Uterus (tissue), 3 donors: ENCODE measurements at regions not wholly inside any gene's neighbourhood (a gene's known extent, or its start where the extent isn't known, plus 50 kb on each side); places are given as distances from the start of the nearest gene placed in this dataset.

ENCODE experiments used
- DNase-seq, 2 donors: peaks; one replicate each; pipeline ENCODE4 v3.0.0-alpha.2; 2019 to 2020
- H3K27ac ChIP-seq, 2 donors: fragments of 200-600 bp; sonication (generic); 1 replicate in 1 of 2; 2 replicates in 1 of 2; pipeline ENCODE4 v1.5.1; 2016 to 2018
- H3K27me3 ChIP-seq, 2 donors: fragments of 200-600 bp; sonication (generic); one replicate each; pipeline ENCODE4 v1.5.1; 2018 to 2019; ENCODE audit warnings: control low read depth in 1 of 2
- H3K36me3 ChIP-seq, 2 donors: fragments of 200-600 bp; sonication (generic); one replicate each; pipeline ENCODE4 v1.5.1; 2019; ENCODE audit warnings: control low read depth in 1 of 2
- H3K4me1 ChIP-seq, 2 donors: fragments of 200-600 bp; sonication (generic); one replicate each; pipeline ENCODE4 v1.5.1; 2018 to 2019; ENCODE audit warnings: control low read depth in 1 of 2
- H3K4me3 ChIP-seq, 2 donors: fragments of 200-600 bp; sonication (generic); 1 replicate in 1 of 2; 2 replicates in 1 of 2; pipeline ENCODE4 v1.5.1; 2018 to 2019; ENCODE audit warnings: mild to moderate bottlenecking in 1 of 2
- H3K9me3 ChIP-seq, 2 donors: fragments of 200-600 bp; sonication (generic); one replicate each; pipeline ENCODE4 v1.5.1; 2019; ENCODE audit warnings: control low read depth in 1 of 2
- CTCF ChIP-seq, 4 experiments: fragments of 200-600 bp in 2 of 4; fragments of 450-650 bp in 2 of 4; sonication (generic) in 2 of 4; IDR thresholded peaks; one replicate each; pipeline ENCODE4 v1.5.1; 2016 to 2019; ENCODE audit warnings: antibody characterized with exemption in 4 of 4, mild to moderate bottlenecking in 2 of 4, moderate library complexity in 1 of 4
- POLR2A ChIP-seq, 2 donors: fragments of 450-650 bp; IDR thresholded peaks; one replicate each; pipeline ENCODE4 v1.6.1; 2016; ENCODE audit warnings: antibody characterized with exemption in 2 of 2, mild to moderate bottlenecking in 1 of 2, moderate library complexity in 1 of 2
- intact Hi-C: fragments of 100-400 bp; cut with DNase I; formaldehyde crosslinking; loops from one replicate; pipeline ENCODE4 v1.15.1; 2023; ENCODE audit warnings: low total_unique reads
- donor health status: DM: yes; HTN: yes; CAD: no.

GRCh38 chr6:122297010-122297409, 102.4 kb upstream of the HSF2 start:
- intact Hi-C loops, result no loop called here
- no peaks in the 10 kb centered on the region for H3K36me3 ChIP-seq
- no peak for DNase-seq
- no peak for TF ChIP-seq CTCF (IDR thresholded peaks at IDR 0.05)
- TF ChIP-seq POLR2A (IDR thresholded peaks at IDR 0.05), result no peak
- H3K4me1 ChIP-seq, result no peaks in the 10 kb centered on the region
- H3K9me3 ChIP-seq, result no peaks in the 10 kb centered on the region
- no peak overlapping the region for H3K27ac ChIP-seq
- no peak overlapping the region for H3K4me3 ChIP-seq
- H3K27me3 ChIP-seq, result no peaks in the 10 kb centered on the region

GRCh38 chr6:122302067-122302466, 97.4 kb upstream of the HSF2 start:
- TF ChIP-seq CTCF (IDR thresholded peaks at IDR 0.05) (no peak), POLR2A (IDR thresholded peaks at IDR 0.05) (no peak)
- H3K4me3 ChIP-seq, result no peak overlapping the region
- no peak for DNase-seq
- H3K36me3 ChIP-seq, result no peaks in the 10 kb centered on the region
- intact Hi-C loops, result no loop called here
- no peak overlapping the region for H3K27ac ChIP-seq
- no peaks in the 10 kb centered on the region for H3K9me3 ChIP-seq
- H3K4me1 ChIP-seq, result no peaks in the 10 kb centered on the region
- H3K27me3 ChIP-seq, result no peaks in the 10 kb centered on the region

DNA sequence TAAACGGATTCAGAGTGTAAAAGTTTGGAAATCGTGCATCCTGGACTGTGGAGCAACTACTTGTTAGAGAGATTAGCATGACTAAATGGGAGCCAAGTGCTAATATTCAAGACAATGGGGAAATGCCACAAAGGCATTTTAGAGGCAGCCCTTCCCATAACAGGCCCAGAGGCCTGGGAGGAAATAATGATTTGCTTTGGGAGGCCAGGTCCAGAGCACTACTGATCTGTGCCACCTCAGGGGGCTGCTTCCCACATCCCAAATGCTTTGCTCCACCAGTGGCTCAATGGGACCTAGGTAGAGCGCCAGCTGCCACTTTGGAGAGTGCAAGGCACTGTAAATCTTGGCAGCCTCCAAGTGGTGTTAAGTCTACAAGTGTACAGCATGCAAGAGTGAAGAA, 91.9 kb upstream of the HSF2 start:
- no peaks in the 10 kb centered on the region for H3K4me1 ChIP-seq
- H3K4me3 ChIP-seq, result no peak overlapping the region
- intact Hi-C loops, result no loop called here
- H3K9me3 ChIP-seq, result no peaks in the 10 kb centered on the region
- TF ChIP-seq CTCF (IDR thresholded peaks at IDR 0.05) (no peak), POLR2A (IDR thresholded peaks at IDR 0.05) (no peak)
- H3K27ac ChIP-seq, result no peak overlapping the region
- H3K27me3 ChIP-seq, result no peaks in the 10 kb centered on the region
- no peak for DNase-seq
- H3K36me3 ChIP-seq, result no peaks in the 10 kb centered on the region

GRCh38 chr6:122308074-122308473, 91.4 kb upstream of the HSF2 start:
- no peak overlapping the region for H3K27ac ChIP-seq
- no peaks in the 10 kb centered on the region for H3K4me1 ChIP-seq
- intact Hi-C loops, result no loop called here
- DNase-seq, result no peak
- H3K4me3 ChIP-seq, result no peak overlapping the region
- no peaks in the 10 kb centered on the region for H3K36me3 ChIP-seq
- no peaks in the 10 kb centered on the region for H3K27me3 ChIP-seq
- TF ChIP-seq CTCF (IDR thresholded peaks at IDR 0.05) (no peak), POLR2A (IDR thresholded peaks at IDR 0.05) (no peak)
- no peaks in the 10 kb centered on the region for H3K9me3 ChIP-seq

GRCh38 chr6:122315842-122316241, 83.6 kb upstream of the HSF2 start:
- no peak for TF ChIP-seq POLR2A (IDR thresholded peaks at IDR 0.05)
- DNase-seq, result no peak
- H3K36me3 ChIP-seq, result no peaks in the 10 kb centered on the region
- H3K4me3 ChIP-seq, result no peak overlapping the region
- H3K9me3 ChIP-seq, result no peaks in the 10 kb centered on the region
- intact Hi-C loops, result no loop called here
- no peak overlapping the region for H3K27ac ChIP-seq
- H3K4me1 ChIP-seq, result no peaks in the 10 kb centered on the region
- no peaks in the 10 kb centered on the region for H3K27me3 ChIP-seq

GRCh38 chr6:122322824-122323223, 76.6 kb upstream of the HSF2 start:
- Histone ChIP-seq H3K27me3 (no peaks in the 10 kb centered on the region), H3K4me1 (no peaks in the 10 kb centered on the region), H3K27ac (no peak overlapping the region), H3K4me3 (peak overlapping the region in 1 of 2 donors; percentile 13), H3K9me3 (no peaks in the 10 kb centered on the region), H3K36me3 (no peaks in the 10 kb centered on the region)
- TF ChIP-seq CTCF (IDR thresholded peaks at IDR 0.05), result no peak
- TF ChIP-seq POLR2A (IDR thresholded peaks at IDR 0.05), result no peak
- no peak for DNase-seq
- intact Hi-C loops, result no loop called here
